Kidney (tissue), 13 donors: ENCODE measurements at regions not wholly inside any gene's neighbourhood (a gene's known extent, or its start where the extent isn't known, plus 50 kb on each side); places are given as distances from the start of the nearest gene placed in this dataset.

Experiments
- DNase-seq, 5 donors: peaks; one replicate each; pipeline ENCODE4 v3.0.0-alpha.2; 2013 to 2020
- FAIRE-seq: peaks from 2 replicates; lab custom pipeline; 2012; peaks lifted over from hg19 to GRCh38; lab: Jason Lieb, UNC
- H3K27ac ChIP-seq, 2 donors: one replicate each; pipeline ENCODE4 v1.7.0; 2013; ENCODE audit warnings: low read depth in 2 of 2, low read length in 2 of 2, inconsistent platforms in 1 of 2
- H3K27me3 ChIP-seq: one replicate; pipeline ENCODE4 v1.7.1; 2013; ENCODE audit warnings: low read length, inconsistent platforms; ENCODE audit not compliant: control insufficient read depth, insufficient read depth
- H3K36me3 ChIP-seq, 3 donors: one replicate each; pipeline versions ENCODE4 v1.7.0 to v1.7.1; 2013; ENCODE audit warnings: low read length in 3 of 3, control low read depth in 1 of 3, inconsistent platforms in 1 of 3; ENCODE audit not compliant: insufficient read depth in 3 of 3, control insufficient read depth in 2 of 3
- H3K4me1 ChIP-seq, 3 donors: one replicate each; pipeline versions ENCODE4 v1.7.0 to v1.7.1; 2013; ENCODE audit warnings: low read length in 3 of 3, inconsistent platforms in 1 of 3, low read depth in 1 of 3; ENCODE audit not compliant: control insufficient read depth in 2 of 3, insufficient read depth in 2 of 3
- H3K4me3 ChIP-seq, 3 donors: one replicate each; pipeline versions ENCODE4 v1.7.0 to v1.8.1; 2013; ENCODE audit warnings: low read length in 3 of 3, control low read depth in 1 of 3, inconsistent platforms in 1 of 3
- H3K9ac ChIP-seq, 3 donors: one replicate each; pipeline versions ENCODE4 v1.7.0 to v1.7.1; 2013; ENCODE audit warnings: low read length in 3 of 3, control low read depth in 1 of 3, inconsistent platforms in 1 of 3
- H3K9me3 ChIP-seq, 3 donors: one replicate each; pipeline versions ENCODE4 v1.7.0 to v1.7.1; 2013; ENCODE audit warnings: low read length in 3 of 3, control low read depth in 1 of 3, inconsistent platforms in 1 of 3; ENCODE audit not compliant: control insufficient read depth in 2 of 3, insufficient read depth in 1 of 3
- intact Hi-C: fragments of 100-400 bp; cut with DNase I; formaldehyde crosslinking; loops from one replicate; pipeline ENCODE4 v1.11.1; 2022
- TF ChIP-seq, protein P1 (sequence below): IDR thresholded peaks from 3 replicates; pipeline ENCODE4 v1.5.1; 2012; ENCODE audit warnings: mild to moderate bottlenecking, moderate library complexity, borderline replicate concordance; ENCODE audit not compliant: insufficient read depth; ENCODE audit errors: extremely low read depth
- donor health status: control.
- donor health status: control.
- donor health status: control.
- donor health status: control.
- donor health status: control.
- donor health status: DM: yes; HTN: yes; CAD: no.
- donor health status: Normal renal cell carcinoma (clear cell type).

DNA sequence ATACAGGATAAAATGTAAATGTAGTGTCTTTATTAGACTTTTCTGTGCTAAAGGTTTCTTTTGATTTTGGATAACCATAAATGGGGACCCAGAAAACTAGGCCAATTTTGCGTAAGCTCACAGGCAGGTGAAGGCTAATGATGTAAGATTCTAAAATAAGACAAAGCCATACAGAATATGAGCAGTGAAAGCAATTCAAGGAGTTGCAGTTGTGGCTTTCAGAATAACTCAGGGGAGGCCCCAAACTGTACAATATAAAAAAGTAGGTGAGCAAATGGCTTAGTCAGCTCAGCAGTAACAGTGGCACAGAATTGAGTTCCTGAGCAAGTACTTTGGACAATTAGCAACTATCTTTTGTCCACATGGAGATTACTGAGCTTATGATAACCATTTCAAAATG is 81.7 kb upstream of the NRP1 start:
- no peak for DNase-seq
- intact Hi-C loops, result no loop called here
- Histone ChIP-seq H3K9me3 (no peaks in the 10 kb centered on the region), H3K4me1 (no peaks in the 10 kb centered on the region), H3K27ac (no peak overlapping the region), H3K36me3 (no peaks in the 10 kb centered on the region), H3K27me3 (no peaks in the 10 kb centered on the region), H3K4me3 (no peak overlapping the region), H3K9ac (no peak overlapping the region)
- TF ChIP-seq, protein P1, sequence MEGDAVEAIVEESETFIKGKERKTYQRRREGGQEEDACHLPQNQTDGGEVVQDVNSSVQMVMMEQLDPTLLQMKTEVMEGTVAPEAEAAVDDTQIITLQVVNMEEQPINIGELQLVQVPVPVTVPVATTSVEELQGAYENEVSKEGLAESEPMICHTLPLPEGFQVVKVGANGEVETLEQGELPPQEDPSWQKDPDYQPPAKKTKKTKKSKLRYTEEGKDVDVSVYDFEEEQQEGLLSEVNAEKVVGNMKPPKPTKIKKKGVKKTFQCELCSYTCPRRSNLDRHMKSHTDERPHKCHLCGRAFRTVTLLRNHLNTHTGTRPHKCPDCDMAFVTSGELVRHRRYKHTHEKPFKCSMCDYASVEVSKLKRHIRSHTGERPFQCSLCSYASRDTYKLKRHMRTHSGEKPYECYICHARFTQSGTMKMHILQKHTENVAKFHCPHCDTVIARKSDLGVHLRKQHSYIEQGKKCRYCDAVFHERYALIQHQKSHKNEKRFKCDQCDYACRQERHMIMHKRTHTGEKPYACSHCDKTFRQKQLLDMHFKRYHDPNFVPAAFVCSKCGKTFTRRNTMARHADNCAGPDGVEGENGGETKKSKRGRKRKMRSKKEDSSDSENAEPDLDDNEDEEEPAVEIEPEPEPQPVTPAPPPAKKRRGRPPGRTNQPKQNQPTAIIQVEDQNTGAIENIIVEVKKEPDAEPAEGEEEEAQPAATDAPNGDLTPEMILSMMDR, result no peak
- FAIRE-seq, result no peak

DNA sequence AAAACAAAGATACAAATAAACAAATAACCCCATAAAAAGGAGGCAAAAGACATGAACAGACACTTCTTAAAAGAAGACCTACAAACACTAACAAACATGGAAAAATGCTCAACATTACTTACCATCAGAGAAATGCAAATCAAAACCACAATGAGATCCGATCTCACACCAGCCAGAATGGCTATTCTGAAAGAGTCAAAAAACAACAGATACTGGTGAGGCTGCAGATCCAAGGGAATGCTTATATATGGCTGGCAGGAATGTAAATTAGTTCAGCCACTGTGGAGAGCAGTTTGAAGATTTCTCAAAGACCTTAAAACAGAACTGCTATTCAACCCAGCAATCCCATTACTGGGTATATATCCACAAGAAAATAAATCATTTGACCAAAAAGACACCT is 80.4 kb upstream of the NRP1 start:
- H3K9ac ChIP-seq, result no peak overlapping the region
- no peak for FAIRE-seq
- H3K27ac ChIP-seq, result no peak overlapping the region
- TF ChIP-seq, protein P1, result no peak
- no peaks in the 10 kb centered on the region for H3K9me3 ChIP-seq
- no peak overlapping the region for H3K4me3 ChIP-seq
- DNase-seq, result no peak
- H3K4me1 ChIP-seq, result no peaks in the 10 kb centered on the region
- H3K36me3 ChIP-seq, result no peaks in the 10 kb centered on the region
- intact Hi-C loops, result no loop called here
- no peaks in the 10 kb centered on the region for H3K27me3 ChIP-seq

GRCh38 chr10:33412653-33413361 is 78.3 kb upstream of the NRP1 start:
- Histone ChIP-seq H3K9me3 (no peaks in the 10 kb centered on the region), H3K36me3 (no peaks in the 10 kb centered on the region), H3K4me3 (no peak overlapping the region), H3K9ac (no peak overlapping the region), H3K27ac (no peak overlapping the region), H3K4me1 (no peaks in the 10 kb centered on the region), H3K27me3 (no peaks in the 10 kb centered on the region)
- DNase-seq, result peak in 2 of 5 donors; percentile 60 to 72
- TF ChIP-seq, protein P1, result no peak
- intact Hi-C loops, result no loop called here
- FAIRE-seq, result no peak

GRCh38 chr10:33412241-33412640 is 77.8 kb upstream of the NRP1 start:
- intact Hi-C loops, result no loop called here
- no peak overlapping the region for H3K9ac ChIP-seq
- H3K4me1 ChIP-seq, result no peaks in the 10 kb centered on the region
- no peaks in the 10 kb centered on the region for H3K36me3 ChIP-seq
- H3K27ac ChIP-seq, result no peak overlapping the region
- no peaks in the 10 kb centered on the region for H3K27me3 ChIP-seq
- no peak for FAIRE-seq
- H3K9me3 ChIP-seq, result no peaks in the 10 kb centered on the region
- no peak overlapping the region for H3K4me3 ChIP-seq
- TF ChIP-seq, protein P1, result no peak
- no peak for DNase-seq
